ENCODE measurements at regions not wholly inside any gene's neighbourhood (a gene's known extent, or its start where the extent isn't known, plus 50 kb on each side); places are given as distances from the start of the nearest gene placed in this dataset.

DNA sequence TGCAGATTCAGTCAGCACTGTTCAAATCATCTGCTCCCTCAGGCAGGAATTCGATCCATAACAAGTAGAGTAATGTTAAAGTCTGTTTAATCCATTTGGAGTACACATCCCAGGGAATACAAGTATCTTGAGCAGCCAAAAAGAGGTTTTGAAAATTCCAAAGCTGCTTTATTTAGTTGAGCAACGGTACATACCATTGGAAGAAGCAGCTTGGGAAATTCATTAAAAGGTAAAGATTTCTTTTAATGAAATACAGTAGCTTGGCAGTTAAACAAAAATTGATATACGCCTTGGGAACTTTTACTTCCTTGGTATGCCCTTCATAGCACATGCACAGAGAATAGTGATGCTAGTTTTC, 153.8 kb downstream of the LRIG3 start:
- TF ChIP-seq POLR2A (IDR thresholded peaks at IDR 0.05; ENCODE audit: low read length), result no peak
- TF ChIP-seq GATA1 (IDR thresholded peaks at IDR 0.05; ENCODE audit: low read depth, low read length), result no peak

Data from erythroblast (primary cell).